ENCODE measurements at regions not wholly inside any gene's neighbourhood (a gene's known extent, or its start where the extent isn't known, plus 50 kb on each side); places are given as distances from the start of the nearest gene placed in this dataset.

GRCh38 chr7:67306331-67306730, 309.7 kb downstream of the TYW1 start:
- TF ChIP-seq SALL2 (tag by site-specific recombination; IDR thresholded peaks at IDR 0.05; ENCODE audit: borderline replicate concordance), result no peak
- TF ChIP-seq, protein P1, sequence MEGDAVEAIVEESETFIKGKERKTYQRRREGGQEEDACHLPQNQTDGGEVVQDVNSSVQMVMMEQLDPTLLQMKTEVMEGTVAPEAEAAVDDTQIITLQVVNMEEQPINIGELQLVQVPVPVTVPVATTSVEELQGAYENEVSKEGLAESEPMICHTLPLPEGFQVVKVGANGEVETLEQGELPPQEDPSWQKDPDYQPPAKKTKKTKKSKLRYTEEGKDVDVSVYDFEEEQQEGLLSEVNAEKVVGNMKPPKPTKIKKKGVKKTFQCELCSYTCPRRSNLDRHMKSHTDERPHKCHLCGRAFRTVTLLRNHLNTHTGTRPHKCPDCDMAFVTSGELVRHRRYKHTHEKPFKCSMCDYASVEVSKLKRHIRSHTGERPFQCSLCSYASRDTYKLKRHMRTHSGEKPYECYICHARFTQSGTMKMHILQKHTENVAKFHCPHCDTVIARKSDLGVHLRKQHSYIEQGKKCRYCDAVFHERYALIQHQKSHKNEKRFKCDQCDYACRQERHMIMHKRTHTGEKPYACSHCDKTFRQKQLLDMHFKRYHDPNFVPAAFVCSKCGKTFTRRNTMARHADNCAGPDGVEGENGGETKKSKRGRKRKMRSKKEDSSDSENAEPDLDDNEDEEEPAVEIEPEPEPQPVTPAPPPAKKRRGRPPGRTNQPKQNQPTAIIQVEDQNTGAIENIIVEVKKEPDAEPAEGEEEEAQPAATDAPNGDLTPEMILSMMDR (tag by site-specific recombination; IDR thresholded peaks at IDR 0.05), result no peak
- TF ChIP-seq ZBTB1 (tag by site-specific recombination; IDR thresholded peaks at IDR 0.05), result no peak
- TF ChIP-seq GLI4 (tag by site-specific recombination; IDR thresholded peaks at IDR 0.05), result no peak
- TF ChIP-seq, protein P2, sequence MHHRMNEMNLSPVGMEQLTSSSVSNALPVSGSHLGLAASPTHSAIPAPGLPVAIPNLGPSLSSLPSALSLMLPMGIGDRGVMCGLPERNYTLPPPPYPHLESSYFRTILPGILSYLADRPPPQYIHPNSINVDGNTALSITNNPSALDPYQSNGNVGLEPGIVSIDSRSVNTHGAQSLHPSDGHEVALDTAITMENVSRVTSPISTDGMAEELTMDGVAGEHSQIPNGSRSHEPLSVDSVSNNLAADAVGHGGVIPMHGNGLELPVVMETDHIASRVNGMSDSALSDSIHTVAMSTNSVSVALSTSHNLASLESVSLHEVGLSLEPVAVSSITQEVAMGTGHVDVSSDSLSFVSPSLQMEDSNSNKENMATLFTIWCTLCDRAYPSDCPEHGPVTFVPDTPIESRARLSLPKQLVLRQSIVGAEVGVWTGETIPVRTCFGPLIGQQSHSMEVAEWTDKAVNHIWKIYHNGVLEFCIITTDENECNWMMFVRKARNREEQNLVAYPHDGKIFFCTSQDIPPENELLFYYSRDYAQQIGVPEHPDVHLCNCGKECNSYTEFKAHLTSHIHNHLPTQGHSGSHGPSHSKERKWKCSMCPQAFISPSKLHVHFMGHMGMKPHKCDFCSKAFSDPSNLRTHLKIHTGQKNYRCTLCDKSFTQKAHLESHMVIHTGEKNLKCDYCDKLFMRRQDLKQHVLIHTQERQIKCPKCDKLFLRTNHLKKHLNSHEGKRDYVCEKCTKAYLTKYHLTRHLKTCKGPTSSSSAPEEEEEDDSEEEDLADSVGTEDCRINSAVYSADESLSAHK (tag by site-specific recombination; IDR thresholded peaks at IDR 0.05), result no peak
- no peak for TF ChIP-seq ZNF677 (tag by site-specific recombination; IDR thresholded peaks at IDR 0.05)
- TF ChIP-seq KLF1 (tag by site-specific recombination; IDR thresholded peaks at IDR 0.05), result no peak
- TF ChIP-seq ZNF555 (tag by site-specific recombination; conservative IDR thresholded peaks at IDR 0.05), result no peak

All from HEK293 (cell line).